GM19025 (cell line): ENCODE measurements at regions not wholly inside any gene's neighbourhood (a gene's known extent, or its start where the extent isn't known, plus 50 kb on each side); places are given as distances from the start of the nearest gene placed in this dataset.
"Not testable (repeated sequence)": the region's sequence is repeated elsewhere in the genome, so short reads cannot be mapped to it uniquely, and the experiment has no call there.

Source experiments
- ATAC-seq: cut with Tn5 transposase; IDR thresholded peaks from one replicate; pipeline ENCODE4 v1.9.1; 2021; ENCODE audit warnings: mild to moderate bottlenecking, low read depth, moderate library complexity; ENCODE audit not compliant: unreplicated experiment

GRCh38 chr13:90217275-90217674, 1130.2 kb upstream of the MIR17HG start:
- no peak for ATAC-seq

DNA sequence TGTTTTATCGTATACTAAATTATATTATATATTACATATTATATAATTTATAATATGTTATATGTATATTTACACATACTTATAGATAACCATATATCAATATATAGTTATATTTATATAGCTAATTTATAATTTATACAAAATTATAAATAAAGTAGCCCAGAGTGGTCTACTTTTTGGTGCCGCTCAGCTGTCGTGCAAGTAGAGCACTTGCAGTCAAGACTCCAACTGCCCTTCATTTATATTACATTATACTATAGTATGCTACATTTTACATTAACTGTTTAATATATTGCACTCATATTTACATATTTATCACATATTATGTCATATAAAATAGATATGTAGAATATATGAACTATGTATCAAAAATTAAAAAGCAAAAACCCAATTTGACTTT, 1124.7 kb upstream of the MIR17HG start:
- ATAC-seq: no peak

DNA sequence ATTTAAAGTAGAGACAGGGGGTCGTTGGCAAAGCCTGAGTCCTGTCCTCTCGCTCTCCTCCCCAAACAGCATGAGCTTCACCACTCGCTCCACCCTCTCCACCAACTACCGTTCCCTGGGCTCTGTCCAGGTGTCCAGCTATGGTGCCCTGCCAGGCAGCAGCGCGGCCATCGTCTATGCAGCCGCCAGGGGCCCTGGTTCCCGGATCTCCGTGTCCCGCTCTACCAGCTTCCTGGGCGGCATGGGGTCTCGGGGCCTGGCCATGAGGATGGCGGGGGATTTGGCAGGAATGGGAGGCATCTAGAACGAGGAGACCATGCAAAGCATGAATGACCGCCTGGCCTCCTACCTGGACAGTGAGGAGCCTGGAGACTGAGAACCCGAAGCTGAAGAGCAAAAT, 1117.2 kb upstream of the MIR17HG start:
- no peak for ATAC-seq

DNA sequence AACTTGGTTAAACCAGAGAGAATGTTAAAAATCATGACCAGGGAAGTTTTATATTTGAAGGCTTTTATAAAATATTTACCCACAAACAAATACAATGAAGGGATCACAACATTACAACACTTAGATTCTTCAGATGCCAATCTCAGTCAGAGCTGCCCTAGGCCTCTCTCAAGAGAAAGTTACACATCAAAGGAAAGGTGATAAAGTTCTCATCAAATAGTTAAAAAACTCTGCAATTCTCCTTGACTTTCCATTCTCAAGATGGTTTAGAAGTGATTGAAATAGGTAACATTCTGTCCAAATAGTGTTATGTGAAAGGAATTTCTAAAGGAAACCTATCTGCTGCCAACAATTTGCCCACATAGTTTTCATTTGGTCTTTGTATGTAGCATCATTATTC, 1115.2 kb upstream of the MIR17HG start:
- no peak for ATAC-seq

DNA sequence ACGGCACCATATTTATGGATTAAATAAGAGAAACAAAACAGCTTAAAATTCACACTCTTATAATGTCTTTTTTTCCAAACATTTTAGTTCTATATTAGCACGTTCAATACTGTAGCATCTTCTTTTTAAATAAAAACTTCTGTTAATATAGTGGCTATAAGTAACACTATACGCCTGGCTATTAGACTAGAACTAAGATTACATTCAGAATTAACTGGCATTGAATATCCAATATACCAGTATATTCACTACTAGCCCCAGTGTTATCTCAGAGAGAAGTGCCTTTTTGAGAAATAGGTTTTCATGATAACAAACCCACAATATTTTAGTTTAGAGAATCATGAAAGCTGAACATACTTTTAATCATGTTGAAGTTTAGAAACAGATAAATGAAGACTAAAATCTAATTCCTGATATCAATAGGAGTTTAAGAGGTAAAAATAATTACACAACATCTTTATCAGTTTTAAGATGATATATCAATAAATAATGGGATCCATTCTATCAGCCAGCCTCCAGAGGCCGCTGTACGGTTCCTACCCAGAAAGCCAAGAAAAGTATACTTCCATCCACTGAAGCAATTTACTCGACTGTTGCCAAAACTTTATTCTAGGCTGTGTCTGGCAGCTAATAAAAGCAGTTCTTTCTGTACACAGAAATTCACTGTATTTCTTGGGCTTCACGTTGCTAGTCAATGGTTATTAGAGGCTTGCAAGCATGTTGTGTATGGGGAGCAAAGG, 1113.4 kb upstream of the MIR17HG start:
- no peak for ATAC-seq

DNA sequence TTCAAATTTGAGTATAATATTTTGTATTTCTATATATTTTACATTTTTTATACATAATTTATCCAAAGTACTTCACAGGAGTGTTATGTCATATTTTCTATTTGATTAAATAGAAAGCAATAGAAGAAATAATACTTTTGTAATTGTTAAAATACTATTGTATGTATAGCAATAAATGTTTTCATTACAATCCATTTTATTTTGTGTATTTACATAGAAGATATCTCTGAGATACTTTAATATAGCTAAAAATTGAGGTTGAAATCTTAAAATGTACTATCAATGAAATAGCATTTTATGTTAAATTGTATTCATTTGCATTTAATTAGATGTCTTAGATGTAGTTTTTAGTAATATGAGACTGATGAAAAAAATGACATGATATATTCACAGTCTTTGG, 1109.6 kb upstream of the MIR17HG start:
- ATAC-seq: no peak

DNA sequence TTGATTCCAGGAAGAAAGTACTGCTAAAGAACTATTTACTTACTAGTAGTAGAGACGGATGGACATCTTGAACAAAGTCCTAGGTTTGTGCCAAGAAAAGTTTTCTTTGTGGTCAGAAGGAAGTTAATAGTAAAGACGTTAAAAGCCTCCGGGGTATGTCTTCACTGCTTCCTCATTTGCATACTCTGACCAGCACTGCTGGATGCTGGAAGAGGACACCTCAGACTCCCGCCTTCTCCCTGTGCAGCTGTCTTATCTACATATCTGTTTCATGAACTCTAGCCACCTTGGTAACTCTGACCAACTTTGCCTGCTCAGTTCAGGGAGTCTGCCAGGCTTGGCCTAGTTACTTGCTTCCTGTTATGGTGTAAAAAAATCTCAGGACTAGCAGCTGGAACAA, 1109.1 kb upstream of the MIR17HG start:
- no peak for ATAC-seq

DNA sequence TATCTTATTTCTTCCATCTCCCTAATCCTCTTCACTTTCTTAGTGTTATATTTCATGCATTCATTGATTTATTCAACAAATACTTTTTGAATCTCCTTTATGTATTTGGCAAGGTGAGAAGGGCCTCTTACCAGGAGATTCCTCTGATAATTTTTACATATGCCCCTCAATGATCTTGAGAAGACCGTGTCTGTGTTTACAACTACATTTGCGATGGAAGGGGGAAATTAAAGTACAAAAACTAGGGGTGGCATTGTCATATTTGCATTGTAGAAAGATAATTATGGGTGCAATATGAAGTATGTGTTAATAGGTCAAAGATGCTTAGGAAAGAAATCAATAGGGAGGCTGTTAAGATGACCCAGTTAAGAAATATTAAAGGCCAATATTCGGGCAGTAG, 1108.4 kb upstream of the MIR17HG start:
- ATAC-seq: no peak

- ATAC-seq: no peak
These were observed 1101.5 kb upstream of the MIR17HG start for GRCh38 chr13:90246005-90246404.

- no peak for ATAC-seq
These were observed 1100.7 kb upstream of the MIR17HG start for GRCh38 chr13:90246687-90247345.

DNA sequence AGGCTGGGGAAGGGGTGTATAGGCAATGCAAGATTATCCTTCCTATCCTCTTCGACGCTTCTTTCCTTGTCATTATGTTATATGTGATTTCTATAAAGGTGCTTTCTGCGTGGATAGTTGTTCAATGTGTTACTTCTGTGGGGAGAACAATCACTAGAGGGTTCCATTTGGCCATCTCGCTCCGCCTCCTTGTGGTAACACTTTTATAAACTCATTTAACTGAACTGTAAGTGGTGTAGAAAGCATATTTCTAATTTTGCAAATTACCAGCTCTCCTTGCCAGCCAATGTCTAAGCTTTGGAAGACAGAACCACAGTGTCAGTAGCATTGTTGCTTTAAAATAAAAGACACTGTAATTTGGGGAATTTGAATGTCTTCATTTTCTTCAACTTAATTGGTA, 1093.7 kb upstream of the MIR17HG start:
- ATAC-seq: no peak

GRCh38 chr13:90254437-90254836, 1093.0 kb upstream of the MIR17HG start:
- ATAC-seq: no peak

DNA sequence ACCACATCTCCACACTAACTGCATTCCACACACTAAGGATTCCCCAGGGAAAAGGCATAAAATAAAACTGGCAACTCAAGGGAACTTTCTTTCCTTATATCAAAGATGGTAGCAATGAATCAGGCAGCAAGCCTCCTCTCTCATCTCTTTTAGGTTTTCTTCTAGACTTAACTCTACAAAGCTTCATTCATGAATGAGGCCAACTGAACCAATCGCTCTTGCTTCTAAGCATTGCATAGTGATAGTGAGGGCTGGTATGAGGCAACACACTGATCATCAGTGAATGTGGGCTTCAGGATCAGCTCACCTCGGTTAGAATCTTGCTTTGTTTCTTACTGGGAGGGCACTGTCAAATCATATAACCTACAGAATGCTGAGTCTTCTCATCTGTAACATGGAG, 1090.7 kb upstream of the MIR17HG start:
- no peak for ATAC-seq

- no peak for ATAC-seq
These were observed 1089.4 kb upstream of the MIR17HG start for GRCh38 chr13:90258129-90258528.

- no peak for ATAC-seq
These were observed 1086.1 kb upstream of the MIR17HG start for GRCh38 chr13:90261343-90261742.

DNA sequence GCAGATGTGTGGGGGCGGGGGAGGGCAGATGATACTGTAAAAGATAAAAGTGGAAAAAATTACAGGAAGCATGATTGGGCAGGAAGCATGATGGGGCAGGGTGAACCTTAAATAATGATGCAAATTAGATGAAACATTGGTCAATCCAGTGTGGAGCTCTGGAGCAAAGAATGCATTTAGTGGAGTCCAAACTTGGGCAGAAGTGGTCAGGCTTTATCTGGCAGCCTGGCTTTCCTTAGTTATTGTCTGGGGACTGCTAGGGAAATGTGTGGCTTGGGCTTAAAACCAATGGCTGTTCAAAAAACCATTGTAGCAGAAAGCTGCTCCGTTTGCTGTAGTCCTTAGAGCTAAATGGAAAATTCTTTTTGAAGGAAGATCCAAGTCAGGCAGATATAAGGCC, 1077.3 kb upstream of the MIR17HG start:
- ATAC-seq: no peak

GRCh38 chr13:90272356-90272755, 1075.1 kb upstream of the MIR17HG start:
- no peak for ATAC-seq

- no peak for ATAC-seq
These were observed 1071.3 kb upstream of the MIR17HG start for GRCh38 chr13:90276216-90276615.

DNA sequence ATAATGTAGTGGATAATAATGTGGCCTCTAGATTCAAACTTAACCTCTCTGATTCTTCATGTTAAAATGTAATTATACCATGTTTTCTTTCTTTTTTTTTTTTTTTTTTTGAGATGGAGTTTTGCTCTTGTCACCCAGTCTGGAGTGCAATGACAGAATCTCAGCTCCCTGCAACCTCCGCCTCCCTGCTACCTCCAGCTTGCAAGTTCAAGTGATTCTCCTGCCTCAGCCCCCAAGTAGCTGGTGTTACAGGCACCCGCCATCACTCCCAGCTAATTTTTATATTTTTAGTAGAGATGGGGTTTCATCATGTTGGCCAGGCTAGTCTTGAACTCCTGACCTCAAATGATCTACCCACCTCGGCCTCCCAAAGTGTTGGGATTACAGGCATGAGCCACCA, 1069.3 kb upstream of the MIR17HG start:
- ATAC-seq: not testable (repeated sequence)

GRCh38 chr13:90281709-90282108, 1065.8 kb upstream of the MIR17HG start:
- ATAC-seq: no peak

DNA sequence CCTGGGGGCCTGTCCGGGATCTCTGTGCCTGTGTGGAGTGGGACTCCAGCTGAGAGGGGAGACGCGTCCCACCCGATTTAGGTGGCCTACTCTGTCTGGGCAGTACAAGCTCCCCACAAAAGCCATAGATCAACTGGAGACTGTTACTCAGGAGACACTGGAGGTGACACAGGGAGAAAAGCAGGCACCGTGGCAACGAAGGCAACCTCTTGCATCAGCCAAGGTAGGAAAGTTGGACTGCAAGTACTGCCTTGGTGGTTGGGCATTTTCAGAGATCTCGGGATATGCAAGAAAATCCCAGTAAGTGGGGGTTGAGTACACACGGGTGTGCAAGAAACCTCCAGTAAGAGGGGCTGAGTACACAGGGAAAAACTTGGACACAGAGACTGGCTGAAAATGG, 1060.0 kb upstream of the MIR17HG start:
- no peak for ATAC-seq

DNA sequence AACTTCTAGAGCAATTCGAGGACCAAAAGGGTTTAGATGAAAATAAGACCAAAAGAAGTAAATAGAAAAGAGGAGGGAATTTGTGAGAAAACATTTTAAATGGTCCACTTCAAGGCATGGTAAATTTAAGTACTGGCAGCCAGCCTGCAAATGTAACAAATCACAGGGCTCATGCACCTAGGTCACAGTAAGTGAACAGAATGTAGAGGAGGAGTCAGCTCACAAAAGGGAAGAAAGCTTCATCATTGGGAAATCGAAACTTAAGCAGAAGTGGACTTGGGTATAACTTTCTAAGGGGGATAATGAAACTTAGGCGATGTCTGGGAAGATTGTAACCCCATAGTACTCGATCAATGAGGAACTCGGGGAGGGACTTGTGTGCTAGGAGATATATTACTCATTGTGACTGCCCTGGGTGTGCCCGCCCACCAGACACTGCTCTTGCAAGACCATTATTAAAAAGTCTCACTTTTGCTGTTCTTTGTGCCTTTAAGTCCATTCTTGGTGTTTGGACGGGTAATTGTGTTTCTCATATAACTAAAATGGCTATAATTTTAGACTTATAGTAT, 1053.6 kb upstream of the MIR17HG start:
- ATAC-seq: no peak
